ENCODE measurements at regions not wholly inside any gene's neighbourhood (a gene's known extent, or its start where the extent isn't known, plus 50 kb on each side); places are given as distances from the start of the nearest gene placed in this dataset.

DNA sequence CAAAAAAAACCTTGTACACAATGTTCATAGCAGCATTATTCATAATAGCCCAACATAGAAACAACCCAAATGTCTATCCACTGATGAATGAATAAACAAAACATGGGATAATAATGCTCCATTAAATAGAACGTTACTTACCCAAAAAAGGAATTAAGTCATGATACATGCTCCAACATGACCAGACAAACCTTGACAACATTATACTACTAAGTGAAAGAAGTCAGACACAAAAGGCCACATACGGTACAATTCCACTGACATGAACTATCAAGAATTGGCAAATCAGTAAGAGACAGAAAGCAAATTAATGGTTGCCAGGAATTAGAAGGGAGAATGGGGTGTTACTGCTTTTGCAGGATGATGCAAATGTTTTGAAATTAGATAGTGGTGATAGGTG is 193.8 kb upstream of the SHISA6 start:
- no peak overlapping the region for H3K4me3 ChIP-seq
- H3K27ac ChIP-seq, result no peak overlapping the region
- intact Hi-C loops (cut with DNase I), result no loop called here
- H3K36me3 ChIP-seq, result no peaks in the 10 kb centered on the region
- H3K9me3 ChIP-seq, result no peaks in the 10 kb centered on the region
- H3K27me3 ChIP-seq, result no peaks in the 10 kb centered on the region
- DNase-seq, result no peak
- TF ChIP-seq POLR2A (IDR thresholded peaks at IDR 0.05), result no peak
- TF ChIP-seq CTCF (IDR thresholded peaks at IDR 0.05), result no peak
- TF ChIP-seq EP300 (IDR thresholded peaks at IDR 0.05), result no peak
- no peaks in the 10 kb centered on the region for H3K4me1 ChIP-seq (ENCODE audit: insufficient read depth)
- WGBS, 3 donors, result 81 to 85% (median 84%) methylated on average over 2 of the region's 2 CpGs

- Histone ChIP-seq H3K27ac (no peak overlapping the region), H3K9me3 (no peaks in the 10 kb centered on the region), H3K4me1 (ENCODE audit: insufficient read depth) (no peaks in the 10 kb centered on the region), H3K36me3 (no peaks in the 10 kb centered on the region), H3K27me3 (no peaks in the 10 kb centered on the region), H3K4me3 (no peak overlapping the region)
- DNase-seq, result no peak
- whole genome bisulfite sequencing, 3 donors, result 9 to 39% (median 26%) methylated on average over 1 of the region's 1 CpG
- intact Hi-C loops (cut with DNase I), result no loop called here
- TF ChIP-seq EP300 (IDR thresholded peaks at IDR 0.05), result no peak
- TF ChIP-seq CTCF (IDR thresholded peaks at IDR 0.05), result no peak
- no peak for TF ChIP-seq POLR2A (IDR thresholded peaks at IDR 0.05)
Measured at GRCh38 chr17:11039342-11039741, 201.5 kb upstream of the PIRT start.

- Histone ChIP-seq H3K36me3 (no peaks in the 10 kb centered on the region), H3K9me3 (no peaks in the 10 kb centered on the region), H3K4me3 (no peak overlapping the region), H3K27me3 (no peaks in the 10 kb centered on the region), H3K27ac (no peak overlapping the region), H3K4me1 (ENCODE audit: insufficient read depth) (no peaks in the 10 kb centered on the region)
- DNase-seq, result no peak
- TF ChIP-seq CTCF (IDR thresholded peaks at IDR 0.05) (no peak), POLR2A (IDR thresholded peaks at IDR 0.05) (no peak), EP300 (IDR thresholded peaks at IDR 0.05) (no peak)
- 57 to 61% (median 58%) methylated on average over 5 of the region's 5 CpGs for WGBS, 3 donors
- intact Hi-C loops (cut with DNase I), result no loop called here
Measured at GRCh38 chr17:11035681-11036080, 197.8 kb upstream of the PIRT start.

DNA sequence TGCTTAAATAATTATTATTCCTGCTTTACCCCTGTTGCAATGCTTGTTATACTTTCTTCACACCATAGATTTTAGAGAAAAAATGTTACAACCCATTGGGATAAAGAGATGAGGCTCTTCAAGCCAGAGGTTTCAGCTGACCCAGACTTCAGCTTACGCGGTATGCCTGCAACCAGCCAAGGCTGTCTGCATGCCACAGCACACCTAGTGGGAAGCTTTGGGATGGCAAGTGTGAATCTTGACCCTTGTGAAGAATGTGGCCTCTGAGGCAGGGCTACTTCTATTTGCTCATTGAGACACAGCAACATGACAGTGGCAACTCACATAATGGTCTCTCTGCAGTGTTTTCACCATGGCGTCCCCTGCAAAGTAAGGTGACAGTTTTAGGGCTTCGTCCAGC is 193.9 kb upstream of the PIRT start:
- no peak for DNase-seq
- intact Hi-C loops (cut with DNase I), result no loop called here
- Histone ChIP-seq H3K9me3 (no peaks in the 10 kb centered on the region), H3K27me3 (no peaks in the 10 kb centered on the region), H3K4me1 (ENCODE audit: insufficient read depth) (no peaks in the 10 kb centered on the region), H3K4me3 (no peak overlapping the region), H3K36me3 (no peaks in the 10 kb centered on the region), H3K27ac (no peak overlapping the region)
- 83 to 88% (median 86%) methylated on average over 4 of the region's 4 CpGs for WGBS, 3 donors
- TF ChIP-seq CTCF (IDR thresholded peaks at IDR 0.05) (no peak), EP300 (IDR thresholded peaks at IDR 0.05) (no peak), POLR2A (IDR thresholded peaks at IDR 0.05) (no peak)

DNA sequence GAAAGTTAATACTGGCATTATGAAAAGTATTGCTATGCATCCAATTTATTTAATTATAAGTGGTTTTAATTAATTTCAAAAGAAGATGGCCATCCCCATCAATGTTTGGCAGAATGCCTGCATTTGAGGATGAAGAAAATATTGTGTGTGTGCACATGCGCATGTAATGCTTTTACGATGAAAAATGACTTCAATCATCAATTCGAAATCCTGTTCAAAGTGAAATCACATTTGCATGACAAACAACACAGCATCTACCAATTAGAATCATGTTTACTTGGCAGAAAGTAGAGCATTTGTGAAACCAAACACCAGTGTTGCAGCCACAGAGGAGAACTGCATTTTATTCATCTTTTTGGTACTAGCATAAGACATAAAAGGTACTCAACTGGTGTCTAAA is 191.9 kb upstream of the PIRT start:
- no peaks in the 10 kb centered on the region for H3K36me3 ChIP-seq
- 80 to 88% (median 80%) methylated on average over 3 of the region's 3 CpGs for WGBS, 3 donors

More for the DNA sequence above, 191.9 kb upstream of the PIRT start:
- Histone ChIP-seq H3K4me1 (ENCODE audit: insufficient read depth) (no peaks in the 10 kb centered on the region), H3K9me3 (no peaks in the 10 kb centered on the region), H3K27ac (no peak overlapping the region), H3K27me3 (no peaks in the 10 kb centered on the region), H3K4me3 (no peak overlapping the region)
- no peak for DNase-seq
- intact Hi-C loops (cut with DNase I), result no loop called here
- TF ChIP-seq EP300 (IDR thresholded peaks at IDR 0.05), result no peak

Measured in ovary (tissue), 7 donors.